Suprapubic skin (tissue), 4 donors: ENCODE measurements at regions not wholly inside any gene's neighbourhood (a gene's known extent, or its start where the extent isn't known, plus 50 kb on each side); places are given as distances from the start of the nearest gene placed in this dataset.

Experiments used
- DNase-seq, 2 donors: peaks; one replicate each; pipeline ENCODE4 v3.0.0-alpha.2; 2019; ENCODE audit warnings: low spot score in 2 of 2
- H3K27ac ChIP-seq: fragments of 200-600 bp; sonication (generic); one replicate; pipeline ENCODE4 v1.5.1; 2019
- H3K27me3 ChIP-seq: fragments of 200-600 bp; sonication (generic); one replicate; pipeline ENCODE4 v1.5.1; 2019
- H3K36me3 ChIP-seq: fragments of 200-600 bp; sonication (generic); one replicate; pipeline ENCODE4 v1.5.1; 2019
- H3K4me1 ChIP-seq: fragments of 200-600 bp; sonication (generic); one replicate; pipeline ENCODE4 v1.5.1; 2019
- H3K4me3 ChIP-seq: fragments of 200-600 bp; sonication (generic); one replicate; pipeline ENCODE4 v1.5.1; 2019; ENCODE audit warnings: mild to moderate bottlenecking
- H3K9me3 ChIP-seq: fragments of 200-600 bp; sonication (generic); one replicate; pipeline ENCODE4 v1.5.1; 2019
- EP300 ChIP-seq: sonication (generic); formaldehyde crosslinking; IDR thresholded peaks from one replicate; pipeline ENCODE4 v1.6.1; 2017; ENCODE audit warnings: antibody characterized with exemption
- POLR2A ChIP-seq, 2 donors: fragments of 450-650 bp; IDR thresholded peaks; one replicate each; pipeline ENCODE4 v1.6.1; 2017; ENCODE audit warnings: antibody characterized with exemption in 2 of 2, mild to moderate bottlenecking in 2 of 2, moderate library complexity in 2 of 2
- POLR2AphosphoS5 ChIP-seq, 3 donors: sonication (generic); formaldehyde crosslinking; IDR thresholded peaks; one replicate each; pipeline ENCODE4 v1.6.1; 2017; ENCODE audit warnings: antibody characterized with exemption in 3 of 3
- WGBS: methylation state at CpG from one replicate; pipeline ENCODE4 v1.1.5; 2018; 5-methylcytosine and 5-hydroxymethylcytosine counted together
- TF ChIP-seq, protein P1 (sequence below), 2 donors: fragments of 200-600 bp in 1 of 2; fragments of 450-650 bp in 1 of 2; sonication (generic) in 1 of 2; IDR thresholded peaks; one replicate each; pipeline ENCODE4 v1.5.1; 2016 to 2019; ENCODE audit warnings: antibody characterized with exemption in 2 of 2, mild to moderate bottlenecking in 1 of 2, moderate library complexity in 1 of 2

DNA sequence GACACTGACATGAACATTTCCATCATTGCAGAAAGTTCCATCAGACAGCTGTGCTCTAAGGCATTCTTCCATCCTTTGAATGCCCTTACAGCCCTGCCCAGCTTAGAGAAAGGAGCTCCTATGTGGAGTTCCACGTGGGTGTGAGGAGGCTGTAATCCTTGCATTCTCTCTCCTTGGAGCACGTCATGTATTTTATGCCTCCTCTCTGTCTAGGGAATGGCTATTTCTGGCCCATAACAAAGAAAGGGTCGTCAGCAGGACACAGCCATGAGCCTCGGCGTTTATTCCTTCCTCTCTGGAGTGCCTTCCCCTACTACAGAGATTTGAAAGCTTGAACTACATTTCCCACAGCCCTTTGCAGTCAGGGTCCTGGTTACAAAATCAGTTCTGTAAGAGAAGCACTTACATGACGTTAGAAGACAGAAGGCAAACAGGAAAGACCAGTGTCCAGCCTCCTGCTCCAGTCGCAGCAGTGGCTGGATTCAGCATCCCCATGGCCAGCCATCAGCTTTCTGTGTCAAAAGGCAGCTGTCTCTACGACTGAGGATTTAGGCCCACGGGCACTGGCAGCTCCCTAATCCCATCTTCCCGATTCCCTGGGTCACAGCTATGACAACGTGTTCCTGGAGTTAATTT lies 234.9 kb downstream of the TFCP2L1 start:
- no peaks in the 10 kb centered on the region for H3K4me1 ChIP-seq
- no peaks in the 10 kb centered on the region for H3K9me3 ChIP-seq
- H3K36me3 ChIP-seq: no peaks in the 10 kb centered on the region
- DNase-seq: no peak
- TF ChIP-seq POLR2A (IDR thresholded peaks at IDR 0.05): no peak
- no peak for TF ChIP-seq EP300
- TF ChIP-seq, protein P1, sequence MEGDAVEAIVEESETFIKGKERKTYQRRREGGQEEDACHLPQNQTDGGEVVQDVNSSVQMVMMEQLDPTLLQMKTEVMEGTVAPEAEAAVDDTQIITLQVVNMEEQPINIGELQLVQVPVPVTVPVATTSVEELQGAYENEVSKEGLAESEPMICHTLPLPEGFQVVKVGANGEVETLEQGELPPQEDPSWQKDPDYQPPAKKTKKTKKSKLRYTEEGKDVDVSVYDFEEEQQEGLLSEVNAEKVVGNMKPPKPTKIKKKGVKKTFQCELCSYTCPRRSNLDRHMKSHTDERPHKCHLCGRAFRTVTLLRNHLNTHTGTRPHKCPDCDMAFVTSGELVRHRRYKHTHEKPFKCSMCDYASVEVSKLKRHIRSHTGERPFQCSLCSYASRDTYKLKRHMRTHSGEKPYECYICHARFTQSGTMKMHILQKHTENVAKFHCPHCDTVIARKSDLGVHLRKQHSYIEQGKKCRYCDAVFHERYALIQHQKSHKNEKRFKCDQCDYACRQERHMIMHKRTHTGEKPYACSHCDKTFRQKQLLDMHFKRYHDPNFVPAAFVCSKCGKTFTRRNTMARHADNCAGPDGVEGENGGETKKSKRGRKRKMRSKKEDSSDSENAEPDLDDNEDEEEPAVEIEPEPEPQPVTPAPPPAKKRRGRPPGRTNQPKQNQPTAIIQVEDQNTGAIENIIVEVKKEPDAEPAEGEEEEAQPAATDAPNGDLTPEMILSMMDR (IDR thresholded peaks at IDR 0.05): no peak
- no peak for TF ChIP-seq POLR2AphosphoS5 (IDR thresholded peaks at IDR 0.05)
- 73% methylated on average over 10 of the region's 11 CpGs for WGBS
- no peak overlapping the region for H3K4me3 ChIP-seq
- no peaks in the 10 kb centered on the region for H3K27me3 ChIP-seq
- H3K27ac ChIP-seq: no peak overlapping the region

DNA sequence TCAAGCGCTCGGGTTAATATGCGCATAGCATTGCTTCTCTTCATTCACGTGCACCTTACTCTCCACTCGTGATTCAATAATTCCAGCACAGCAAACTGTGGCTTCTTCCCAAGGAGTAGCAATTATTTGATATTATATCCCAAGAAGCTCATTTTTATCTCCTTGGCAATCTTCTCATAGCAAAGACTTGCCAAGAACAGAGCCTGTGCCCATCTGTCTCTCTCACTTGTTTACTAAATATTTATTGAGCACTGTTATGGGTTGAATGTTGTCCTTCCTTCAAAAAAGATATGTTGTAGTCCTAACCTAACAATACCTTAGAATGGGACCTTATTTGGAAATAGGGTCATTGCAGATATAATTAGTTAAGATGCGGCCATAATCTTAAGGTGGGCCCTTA lies 233.7 kb downstream of the TFCP2L1 start:
- no peak overlapping the region for H3K27ac ChIP-seq
- TF ChIP-seq EP300: no peak
- TF ChIP-seq, protein P1 (IDR thresholded peaks at IDR 0.05): no peak
- TF ChIP-seq POLR2AphosphoS5 (IDR thresholded peaks at IDR 0.05): no peak
- no peak for TF ChIP-seq POLR2A (IDR thresholded peaks at IDR 0.05)
- no peaks in the 10 kb centered on the region for H3K27me3 ChIP-seq
- no peak for DNase-seq
- no peaks in the 10 kb centered on the region for H3K4me1 ChIP-seq
- H3K36me3 ChIP-seq: no peaks in the 10 kb centered on the region
- H3K4me3 ChIP-seq: no peak overlapping the region
- 76% methylated on average over 6 of the region's 6 CpGs for WGBS
- no peaks in the 10 kb centered on the region for H3K9me3 ChIP-seq

DNA sequence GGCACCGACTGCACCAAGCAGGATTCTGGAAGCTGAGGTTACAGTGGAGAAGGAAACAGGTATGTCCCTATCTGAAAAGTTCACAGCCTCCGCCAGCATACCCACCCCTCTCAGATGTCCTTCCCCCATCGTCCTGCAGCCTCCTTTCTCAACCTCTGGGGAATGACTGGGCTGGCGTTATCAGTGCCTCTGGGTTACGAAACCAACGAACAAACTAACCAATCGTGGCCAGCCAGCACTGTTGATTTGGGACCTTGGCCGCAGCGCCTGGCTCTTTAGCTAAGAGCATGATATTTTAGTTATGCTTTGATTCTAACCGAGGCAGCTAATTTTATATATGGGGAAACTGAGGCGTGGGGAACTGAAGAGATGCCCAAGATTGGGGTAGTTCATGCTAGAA lies 233.0 kb downstream of the TFCP2L1 start:
- H3K4me3 ChIP-seq: no peak overlapping the region
- TF ChIP-seq POLR2AphosphoS5 (IDR thresholded peaks at IDR 0.05): no peak
- WGBS: 82% methylated on average over 11 of the region's 11 CpGs
- no peaks in the 10 kb centered on the region for H3K27me3 ChIP-seq
- no peak for DNase-seq
- no peaks in the 10 kb centered on the region for H3K9me3 ChIP-seq
- no peak overlapping the region for H3K27ac ChIP-seq
- H3K36me3 ChIP-seq: no peaks in the 10 kb centered on the region
- no peaks in the 10 kb centered on the region for H3K4me1 ChIP-seq

DNA sequence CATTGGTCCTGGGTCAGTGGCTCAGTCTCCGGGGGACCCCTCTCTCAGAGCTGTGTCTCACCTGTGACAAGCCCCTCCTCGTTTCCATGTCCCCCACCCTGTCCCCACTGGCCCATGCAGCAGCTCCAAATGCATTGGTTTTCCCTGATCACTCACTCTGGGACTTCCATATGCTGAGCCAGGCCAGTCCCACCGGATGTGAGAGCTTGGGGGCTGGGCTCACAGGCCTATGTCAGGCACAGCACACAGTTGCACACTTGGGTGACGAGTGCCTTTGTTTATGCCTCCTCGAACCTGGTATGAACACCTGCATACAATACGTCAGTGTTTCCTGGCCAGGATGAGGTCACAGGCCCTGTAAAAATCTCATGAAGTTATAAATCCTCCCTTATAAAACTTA lies 232.5 kb downstream of the TFCP2L1 start:
- Histone ChIP-seq H3K27me3 (no peaks in the 10 kb centered on the region), H3K4me1 (no peaks in the 10 kb centered on the region), H3K36me3 (no peaks in the 10 kb centered on the region), H3K4me3 (no peak overlapping the region), H3K27ac (no peak overlapping the region), H3K9me3 (no peaks in the 10 kb centered on the region)
- TF ChIP-seq POLR2A (IDR thresholded peaks at IDR 0.05) (no peak), POLR2AphosphoS5 (IDR thresholded peaks at IDR 0.05) (no peak)
- TF ChIP-seq, protein P1 (IDR thresholded peaks at IDR 0.05): no peak
- no peak for DNase-seq
- 70% methylated on average over 6 of the region's 6 CpGs for whole genome bisulfite sequencing

DNA sequence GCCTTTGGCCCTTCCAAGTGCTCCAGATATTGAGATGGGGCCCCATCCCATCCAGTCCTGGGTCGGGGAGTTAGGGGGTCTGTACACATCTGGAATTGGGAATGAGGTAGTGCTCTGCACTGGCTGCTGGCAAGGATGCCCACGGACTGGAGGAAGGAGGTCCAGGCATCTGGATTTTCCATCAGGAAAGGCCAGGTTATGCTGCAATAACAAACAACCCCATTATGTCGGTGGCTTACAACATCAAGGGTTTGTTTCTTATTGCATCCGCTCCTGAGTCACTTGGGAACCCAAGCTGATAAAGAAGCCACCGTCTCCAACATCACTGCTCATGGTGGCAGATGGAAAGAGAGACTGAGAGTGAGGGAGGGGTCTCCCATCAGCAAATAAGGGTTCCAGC lies 229.9 kb downstream of the TFCP2L1 start:
- Histone ChIP-seq H3K9me3 (no peaks in the 10 kb centered on the region), H3K27ac (no peak overlapping the region), H3K27me3 (no peaks in the 10 kb centered on the region), H3K4me3 (no peak overlapping the region), H3K36me3 (no peaks in the 10 kb centered on the region), H3K4me1 (no peaks in the 10 kb centered on the region)
- TF ChIP-seq POLR2AphosphoS5 (IDR thresholded peaks at IDR 0.05) (no peak), POLR2A (IDR thresholded peaks at IDR 0.05) (no peak), EP300 (no peak)
- TF ChIP-seq, protein P1 (IDR thresholded peaks at IDR 0.05): no peak
- DNase-seq: no peak
- 92% methylated on average over 5 of the region's 5 CpGs for WGBS

DNA sequence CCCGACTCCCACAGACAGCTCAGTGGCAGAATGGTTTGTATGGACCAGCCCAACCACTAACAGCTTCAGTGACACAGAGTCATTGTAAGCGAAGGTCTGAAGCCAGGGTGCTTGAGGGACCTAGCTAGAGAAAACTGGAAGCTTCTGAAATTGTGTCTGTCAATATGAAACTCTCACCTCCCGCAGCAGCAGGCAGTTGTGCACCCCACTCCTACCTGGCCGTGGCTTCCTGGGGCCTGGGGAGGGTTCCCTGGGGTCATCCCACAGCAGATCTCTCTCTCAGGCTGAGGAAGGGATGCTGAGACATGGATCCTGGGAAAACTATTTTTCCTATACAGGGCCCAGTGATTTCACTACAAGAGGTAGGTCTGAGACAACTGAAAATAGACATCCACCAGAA lies 229.5 kb downstream of the TFCP2L1 start:
- 81% methylated on average over 4 of the region's 4 CpGs for WGBS
- Histone ChIP-seq H3K4me1 (no peaks in the 10 kb centered on the region), H3K27me3 (no peaks in the 10 kb centered on the region), H3K9me3 (no peaks in the 10 kb centered on the region), H3K27ac (no peak overlapping the region), H3K36me3 (no peaks in the 10 kb centered on the region), H3K4me3 (no peak overlapping the region)
- TF ChIP-seq POLR2A (IDR thresholded peaks at IDR 0.05) (no peak), EP300 (no peak), POLR2AphosphoS5 (IDR thresholded peaks at IDR 0.05) (no peak)
- TF ChIP-seq, protein P1 (IDR thresholded peaks at IDR 0.05): no peak
- no peak for DNase-seq
